Activated T-helper 17 cell treated with anti-CD3 and anti-CD28 coated beads, Interleukin-2, amount 50 U/mL, for 72 hours (primary cell): ENCODE measurements at regions not wholly inside any gene's neighbourhood (a gene's known extent, or its start where the extent isn't known, plus 50 kb on each side); places are given as distances from the start of the nearest gene placed in this dataset.
"Not testable (repeated sequence)": the region's sequence is repeated elsewhere in the genome, so short reads cannot be mapped to it uniquely, and the experiment has no call there.

Source experiments
- ATAC-seq: fragments of 150-1000 bp; cut with Tn5 transposase; replicated peaks from 2 replicates; pipeline ENCODE4 v1.10.0; 2021; ENCODE audit warnings: mild to moderate bottlenecking, moderate library complexity
- H3K27ac Mint-ChIP-seq: one replicate; pipeline ENCODE4 v1.8.0; 2022; ENCODE audit warnings: mixed read lengths
- H3K27me3 Mint-ChIP-seq: one replicate; pipeline ENCODE4 v1.8.0; 2022; ENCODE audit warnings: mixed read lengths
- H3K36me3 Mint-ChIP-seq: one replicate; pipeline ENCODE4 v1.8.0; 2022; ENCODE audit warnings: low read depth, mild to moderate bottlenecking, mixed read lengths
- H3K4me1 Mint-ChIP-seq: one replicate; pipeline ENCODE4 v1.8.0; 2022; ENCODE audit warnings: mixed read lengths
- H3K4me3 Mint-ChIP-seq: one replicate; pipeline ENCODE4 v1.8.0; 2022; ENCODE audit warnings: mild to moderate bottlenecking, mixed read lengths
- H3K9me3 Mint-ChIP-seq: one replicate; pipeline ENCODE4 v1.8.0; 2022; ENCODE audit warnings: mixed read lengths

- H3K36me3 Mint-ChIP-seq, H3K27ac Mint-ChIP-seq, H3K4me3 Mint-ChIP-seq, ATAC-seq, H3K9me3 Mint-ChIP-seq, H3K27me3 Mint-ChIP-seq, H3K4me1 Mint-ChIP-seq: not testable (repeated sequence)
Observed at GRCh38 chr9:97150471-97150870, 111.5 kb upstream of the CTSV start.

- H3K4me3 Mint-ChIP-seq, H3K9me3 Mint-ChIP-seq, H3K4me1 Mint-ChIP-seq, H3K27ac Mint-ChIP-seq, H3K27me3 Mint-ChIP-seq, H3K36me3 Mint-ChIP-seq, ATAC-seq: not testable (repeated sequence)
Observed at GRCh38 chr9:97148428-97148827, 109.5 kb upstream of the CTSV start.

GRCh38 chr9:97145680-97146079 is 106.7 kb upstream of the CTSV start:
- H3K4me1 Mint-ChIP-seq, H3K9me3 Mint-ChIP-seq, H3K36me3 Mint-ChIP-seq, H3K27ac Mint-ChIP-seq, H3K27me3 Mint-ChIP-seq, H3K4me3 Mint-ChIP-seq, ATAC-seq: not testable (repeated sequence)

GRCh38 chr9:97140566-97140965 is 101.6 kb upstream of the CTSV start:
- Mint-ChIP-seq H3K4me3 (no peak overlapping the region), H3K27me3 (no peaks in the 10 kb centered on the region), H3K9me3 (no peaks in the 10 kb centered on the region), H3K36me3 (no peaks in the 10 kb centered on the region), H3K27ac (no peak overlapping the region), H3K4me1 (no peaks in the 10 kb centered on the region)
- ATAC-seq, result no peak

GRCh38 chr9:97136421-97136820 is 97.5 kb upstream of the CTSV start:
- Mint-ChIP-seq H3K27me3 (no peaks in the 10 kb centered on the region), H3K36me3 (no peaks in the 10 kb centered on the region), H3K27ac (no peak overlapping the region), H3K4me1 (no peaks in the 10 kb centered on the region), H3K9me3 (no peaks in the 10 kb centered on the region), H3K4me3 (no peak overlapping the region)
- no peak for ATAC-seq

GRCh38 chr9:97133966-97134365 is 95.0 kb upstream of the CTSV start:
- H3K4me1 Mint-ChIP-seq, H3K27ac Mint-ChIP-seq, ATAC-seq, H3K27me3 Mint-ChIP-seq, H3K36me3 Mint-ChIP-seq, H3K9me3 Mint-ChIP-seq, H3K4me3 Mint-ChIP-seq: not testable (repeated sequence)

GRCh38 chr9:97132865-97133264 is 93.9 kb upstream of the CTSV start:
- Mint-ChIP-seq H3K4me3 (no peak overlapping the region), H3K27me3 (no peaks in the 10 kb centered on the region), H3K9me3 (no peaks in the 10 kb centered on the region), H3K4me1 (no peaks in the 10 kb centered on the region), H3K27ac (no peak overlapping the region), H3K36me3 (no peaks in the 10 kb centered on the region)
- no peak for ATAC-seq

GRCh38 chr9:97130864-97131263 is 91.9 kb upstream of the CTSV start:
- H3K36me3 Mint-ChIP-seq, H3K9me3 Mint-ChIP-seq, ATAC-seq, H3K4me3 Mint-ChIP-seq, H3K4me1 Mint-ChIP-seq, H3K27me3 Mint-ChIP-seq, H3K27ac Mint-ChIP-seq: not testable (repeated sequence)

- not testable (repeated sequence) for H3K27ac Mint-ChIP-seq, H3K36me3 Mint-ChIP-seq, H3K4me3 Mint-ChIP-seq, ATAC-seq, H3K27me3 Mint-ChIP-seq, H3K9me3 Mint-ChIP-seq, H3K4me1 Mint-ChIP-seq
Observed at GRCh38 chr9:97130387-97130786, 91.4 kb upstream of the CTSV start.

GRCh38 chr9:97128919-97129318 is 90.0 kb upstream of the CTSV start:
- H3K27me3 Mint-ChIP-seq, result no peaks in the 10 kb centered on the region

GRCh38 chr9:97124256-97124655 is 85.3 kb upstream of the CTSV start:
- Mint-ChIP-seq H3K4me3 (no peak overlapping the region), H3K27me3 (no peaks in the 10 kb centered on the region), H3K27ac (no peak overlapping the region)

More at GRCh38 chr9:97128919-97129318, 90.0 kb upstream of the CTSV start:
- no peaks in the 10 kb centered on the region for H3K36me3 Mint-ChIP-seq
- ATAC-seq, result no peak
- no peaks in the 10 kb centered on the region for H3K4me1 Mint-ChIP-seq
- H3K4me3 Mint-ChIP-seq, result no peak overlapping the region
- no peaks in the 10 kb centered on the region for H3K9me3 Mint-ChIP-seq
- H3K27ac Mint-ChIP-seq, result no peak overlapping the region

GRCh38 chr9:97110696-97111095 is 71.8 kb upstream of the CTSV start:
- no peaks in the 10 kb centered on the region for H3K9me3 Mint-ChIP-seq
- peaks cover 4% of the 10 kb centered on the region for H3K27me3 Mint-ChIP-seq
- no peak for ATAC-seq
- H3K27ac Mint-ChIP-seq, result no peak overlapping the region
- no peak overlapping the region for H3K4me3 Mint-ChIP-seq
- H3K4me1 Mint-ChIP-seq, result peaks cover 4% of the 10 kb centered on the region
- no peaks in the 10 kb centered on the region for H3K36me3 Mint-ChIP-seq

More at GRCh38 chr9:97124256-97124655, 85.3 kb upstream of the CTSV start:
- Mint-ChIP-seq H3K4me1 (no peaks in the 10 kb centered on the region), H3K36me3 (no peaks in the 10 kb centered on the region), H3K9me3 (peaks cover 5% of the 10 kb centered on the region)
- ATAC-seq, result no peak

GRCh38 chr9:97109194-97109811 is 70.4 kb upstream of the CTSV start:
- peak; percentile 75 for ATAC-seq
- Mint-ChIP-seq H3K27ac (peak overlapping the region; percentile 22), H3K9me3 (no peaks in the 10 kb centered on the region), H3K4me1 (peaks cover 4% of the 10 kb centered on the region), H3K27me3 (peaks cover 4% of the 10 kb centered on the region), H3K4me3 (no peak overlapping the region), H3K36me3 (no peaks in the 10 kb centered on the region)

GRCh38 chr9:97105220-97105619 is 66.3 kb upstream of the CTSV start:
- not testable (repeated sequence) for H3K4me3 Mint-ChIP-seq, H3K4me1 Mint-ChIP-seq, H3K27ac Mint-ChIP-seq, H3K9me3 Mint-ChIP-seq, ATAC-seq, H3K27me3 Mint-ChIP-seq, H3K36me3 Mint-ChIP-seq

GRCh38 chr9:97103613-97104383 is 64.9 kb upstream of the CTSV start:
- H3K36me3 Mint-ChIP-seq, H3K4me3 Mint-ChIP-seq, ATAC-seq, H3K9me3 Mint-ChIP-seq, H3K27me3 Mint-ChIP-seq, H3K4me1 Mint-ChIP-seq, H3K27ac Mint-ChIP-seq: not testable (repeated sequence)
